SK-N-SH treated with all-trans-retinoic acid at 6 μM for 48 hours (cell line): ENCODE measurements at regions not wholly inside any gene's neighbourhood (a gene's known extent, or its start where the extent isn't known, plus 50 kb on each side); places are given as distances from the start of the nearest gene placed in this dataset.

Source experiments
- ATAC-seq: fragments of 200-7000 bp; cut with Tn5 transposase; 3 replicates; pipeline ENCODE4 v1.9.1; 2020; ENCODE audit warnings: mild to moderate bottlenecking, moderate library complexity
- CSDC2 ChIP-seq: fragments of 250-450 bp; sonication (Bioruptor Pico); IDR thresholded peaks from 2 replicates; pipeline ENCODE4 v1.5.0; 2020; ENCODE audit warnings: mild to moderate bottlenecking, moderate library complexity
- ESRRG ChIP-seq: fragments of 250-450 bp; sonication (Bioruptor Pico); IDR thresholded peaks from 2 replicates; pipeline ENCODE4 v1.6.1; 2021; ENCODE audit warnings: mild to moderate bottlenecking
- GLIS3 ChIP-seq: fragments of 250-450 bp; sonication (Bioruptor Pico); IDR thresholded peaks from 2 replicates; pipeline ENCODE4 v1.5.0; 2020; ENCODE audit warnings: mild to moderate bottlenecking, moderate library complexity
- ISL1 ChIP-seq: fragments of 250-450 bp; sonication (Bioruptor Pico); IDR thresholded peaks from 2 replicates; pipeline ENCODE4 v2.1.2; 2022; ENCODE audit warnings: mild to moderate bottlenecking, moderate library complexity
- OSR1 ChIP-seq: fragments of 250-450 bp; sonication (Bioruptor Pico); IDR thresholded peaks from 2 replicates; pipeline ENCODE4 v1.8.0; 2022; ENCODE audit warnings: moderate library complexity, mild to moderate bottlenecking, inconsistent platforms
- PATZ1 ChIP-seq: fragments of 250-450 bp; sonication (Bioruptor Pico); IDR thresholded peaks from 2 replicates; pipeline ENCODE4 v1.8.0; 2020; ENCODE audit warnings: mild to moderate bottlenecking, moderate library complexity, borderline replicate concordance
- PPARA ChIP-seq: fragments of 250-450 bp; sonication (Bioruptor Pico); IDR thresholded peaks from 2 replicates; pipeline ENCODE4 v1.5.0; 2020; ENCODE audit warnings: mild to moderate bottlenecking, borderline replicate concordance
- RARB ChIP-seq: fragments of 250-450 bp; sonication (Bioruptor Pico); IDR thresholded peaks from 2 replicates; pipeline ENCODE4 v1.8.0; 2021; ENCODE audit warnings: mild to moderate bottlenecking, moderate library complexity
- SNAI2 ChIP-seq: fragments of 250-450 bp; sonication (Bioruptor Pico); IDR thresholded peaks from 2 replicates; pipeline ENCODE4 v1.5.0; 2020; ENCODE audit warnings: mild to moderate bottlenecking, moderate library complexity
- TCF4 ChIP-seq: fragments of 250-450 bp; sonication (Bioruptor Pico); IDR thresholded peaks from 2 replicates; pipeline ENCODE4 v1.8.0; 2021; ENCODE audit warnings: mild to moderate bottlenecking, moderate library complexity, borderline replicate concordance
- TOX ChIP-seq: fragments of 250-450 bp; sonication (Bioruptor Pico); IDR thresholded peaks from 2 replicates; pipeline ENCODE4 v1.8.0; 2021; ENCODE audit warnings: mild to moderate bottlenecking, moderate library complexity, borderline replicate concordance
- ZC3H10 ChIP-seq: fragments of 250-450 bp; sonication (Bioruptor Pico); IDR thresholded peaks from 2 replicates; pipeline ENCODE4 v1.5.1; 2021; ENCODE audit warnings: mild to moderate bottlenecking, moderate library complexity
- ZFP3 ChIP-seq: fragments of 250-450 bp; sonication (Bioruptor Pico); IDR thresholded peaks from 2 replicates; pipeline ENCODE4 v1.5.0; 2020; ENCODE audit warnings: mild to moderate bottlenecking, moderate library complexity
- ZFP30 ChIP-seq: fragments of 450-650 bp; formaldehyde crosslinking; IDR thresholded peaks from 2 replicates; pipeline ENCODE4 v1.5.0; 2022; ENCODE audit warnings: mild to moderate bottlenecking, moderate library complexity
- ZNF565 ChIP-seq: fragments of 450-650 bp; formaldehyde crosslinking; conservative IDR thresholded peaks from 2 replicates; pipeline ENCODE4 v1.5.0; 2020; ENCODE audit warnings: low read depth, mild to moderate bottlenecking, moderate library complexity
- ZNF70 ChIP-seq: fragments of 450-650 bp; formaldehyde crosslinking; IDR thresholded peaks from 2 replicates; pipeline ENCODE4 v1.5.0; 2020; ENCODE audit warnings: mild to moderate bottlenecking, moderate library complexity
- ZNF8 ChIP-seq: fragments of 450-650 bp; formaldehyde crosslinking; IDR thresholded peaks from 2 replicates; pipeline ENCODE4 v1.5.0; 2020; ENCODE audit warnings: mild to moderate bottlenecking, moderate library complexity
- TF ChIP-seq, protein P1 (sequence below): fragments of 250-450 bp; sonication (Bioruptor Pico); IDR thresholded peaks from 2 replicates; pipeline ENCODE4 v1.5.0; 2020; ENCODE audit warnings: mild to moderate bottlenecking, moderate library complexity
- TF ChIP-seq, protein P2 (sequence below): fragments of 250-450 bp; sonication (Bioruptor Pico); IDR thresholded peaks from 2 replicates; pipeline ENCODE4 v1.5.1; 2021; ENCODE audit warnings: mild to moderate bottlenecking, moderate library complexity

DNA sequence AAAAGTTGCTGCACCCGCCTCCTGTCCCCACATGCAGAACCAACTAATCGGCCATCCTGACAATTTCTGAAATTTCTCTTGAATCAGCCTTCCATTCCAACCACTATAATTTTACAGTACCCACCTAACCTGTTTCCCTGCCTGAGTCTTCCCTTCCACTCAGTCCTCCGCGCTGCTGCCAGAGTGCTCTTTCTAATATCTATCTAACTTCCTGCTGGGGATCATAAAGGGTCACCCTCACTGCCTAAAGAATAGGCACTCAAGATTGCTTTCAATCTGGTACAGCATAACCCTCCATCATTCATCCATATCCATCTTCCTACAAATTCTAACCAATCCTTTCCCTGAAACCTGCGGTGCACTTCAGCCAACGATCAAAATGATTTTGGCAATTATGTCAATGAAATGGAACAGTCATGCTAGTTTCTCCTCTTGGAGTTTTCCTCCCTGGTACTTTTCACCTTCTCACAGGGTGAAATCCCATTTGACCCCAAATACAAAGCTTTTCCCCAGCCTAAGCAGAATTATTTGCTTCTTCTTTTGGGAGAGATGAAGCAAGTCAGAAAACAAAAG lies 117.5 kb upstream of the BEND6 start:
- ATAC-seq, result no peak
- no peak for TF ChIP-seq ESRRG

DNA sequence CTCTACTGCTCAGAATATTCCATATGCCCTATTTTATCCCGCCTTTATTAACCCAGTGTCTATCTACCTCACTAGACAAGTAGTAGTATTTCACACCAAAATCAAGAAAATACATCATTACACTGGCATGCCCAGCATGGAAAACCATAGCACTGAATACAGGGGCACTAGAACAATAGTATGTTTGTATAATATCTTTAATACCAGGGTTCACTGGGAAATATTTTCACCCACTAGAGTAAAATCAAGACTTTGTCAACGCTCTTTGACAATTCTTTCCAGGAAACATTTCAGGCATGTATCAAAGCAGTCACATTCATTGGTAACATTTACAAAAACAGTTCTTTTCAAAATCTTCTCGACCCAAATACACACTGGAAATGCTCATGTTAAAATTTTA lies 119.3 kb upstream of the BEND6 start:
- TF ChIP-seq OSR1 (CRISPR knock-in tag), result no peak
- ATAC-seq, result no peak

- TF ChIP-seq ZNF70 (CRISPR knock-in tag), result no peak
- no peak for TF ChIP-seq PATZ1
- TF ChIP-seq PPARA (CRISPR knock-in tag), result no peak
- TF ChIP-seq GLIS3 (CRISPR knock-in tag), result no peak
- TF ChIP-seq ZNF8 (CRISPR knock-in tag), result no peak
- TF ChIP-seq, protein P1, sequence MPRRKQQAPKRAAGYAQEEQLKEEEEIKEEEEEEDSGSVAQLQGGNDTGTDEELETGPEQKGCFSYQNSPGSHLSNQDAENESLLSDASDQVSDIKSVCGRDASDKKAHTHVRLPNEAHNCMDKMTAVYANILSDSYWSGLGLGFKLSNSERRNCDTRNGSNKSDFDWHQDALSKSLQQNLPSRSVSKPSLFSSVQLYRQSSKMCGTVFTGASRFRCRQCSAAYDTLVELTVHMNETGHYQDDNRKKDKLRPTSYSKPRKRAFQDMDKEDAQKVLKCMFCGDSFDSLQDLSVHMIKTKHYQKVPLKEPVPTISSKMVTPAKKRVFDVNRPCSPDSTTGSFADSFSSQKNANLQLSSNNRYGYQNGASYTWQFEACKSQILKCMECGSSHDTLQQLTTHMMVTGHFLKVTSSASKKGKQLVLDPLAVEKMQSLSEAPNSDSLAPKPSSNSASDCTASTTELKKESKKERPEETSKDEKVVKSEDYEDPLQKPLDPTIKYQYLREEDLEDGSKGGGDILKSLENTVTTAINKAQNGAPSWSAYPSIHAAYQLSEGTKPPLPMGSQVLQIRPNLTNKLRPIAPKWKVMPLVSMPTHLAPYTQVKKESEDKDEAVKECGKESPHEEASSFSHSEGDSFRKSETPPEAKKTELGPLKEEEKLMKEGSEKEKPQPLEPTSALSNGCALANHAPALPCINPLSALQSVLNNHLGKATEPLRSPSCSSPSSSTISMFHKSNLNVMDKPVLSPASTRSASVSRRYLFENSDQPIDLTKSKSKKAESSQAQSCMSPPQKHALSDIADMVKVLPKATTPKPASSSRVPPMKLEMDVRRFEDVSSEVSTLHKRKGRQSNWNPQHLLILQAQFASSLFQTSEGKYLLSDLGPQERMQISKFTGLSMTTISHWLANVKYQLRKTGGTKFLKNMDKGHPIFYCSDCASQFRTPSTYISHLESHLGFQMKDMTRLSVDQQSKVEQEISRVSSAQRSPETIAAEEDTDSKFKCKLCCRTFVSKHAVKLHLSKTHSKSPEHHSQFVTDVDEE (CRISPR knock-in tag), result no peak
- no peak for TF ChIP-seq SNAI2 (CRISPR knock-in tag)
- TF ChIP-seq, protein P2, sequence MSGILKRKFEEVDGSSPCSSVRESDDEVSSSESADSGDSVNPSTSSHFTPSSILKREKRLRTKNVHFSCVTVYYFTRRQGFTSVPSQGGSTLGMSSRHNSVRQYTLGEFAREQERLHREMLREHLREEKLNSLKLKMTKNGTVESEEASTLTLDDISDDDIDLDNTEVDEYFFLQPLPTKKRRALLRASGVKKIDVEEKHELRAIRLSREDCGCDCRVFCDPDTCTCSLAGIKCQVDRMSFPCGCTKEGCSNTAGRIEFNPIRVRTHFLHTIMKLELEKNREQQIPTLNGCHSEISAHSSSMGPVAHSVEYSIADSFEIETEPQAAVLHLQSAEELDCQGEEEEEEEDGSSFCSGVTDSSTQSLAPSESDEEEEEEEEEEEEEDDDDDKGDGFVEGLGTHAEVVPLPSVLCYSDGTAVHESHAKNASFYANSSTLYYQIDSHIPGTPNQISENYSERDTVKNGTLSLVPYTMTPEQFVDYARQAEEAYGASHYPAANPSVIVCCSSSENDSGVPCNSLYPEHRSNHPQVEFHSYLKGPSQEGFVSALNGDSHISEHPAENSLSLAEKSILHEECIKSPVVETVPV (CRISPR knock-in tag), result no peak
- no peak for TF ChIP-seq TOX
- no peak for TF ChIP-seq ZNF565
- no peak for TF ChIP-seq ISL1
- TF ChIP-seq ZFP3 (CRISPR knock-in tag), result no peak
- no peak for TF ChIP-seq TCF4 (CRISPR knock-in tag)
- TF ChIP-seq CSDC2 (CRISPR knock-in tag), result no peak
- TF ChIP-seq ZFP30 (CRISPR knock-in tag), result no peak
- TF ChIP-seq ESRRG, result no peak
- no peak for ATAC-seq
Observed at GRCh38 chr6:56833873-56834272, 121.0 kb upstream of the BEND6 start.

DNA sequence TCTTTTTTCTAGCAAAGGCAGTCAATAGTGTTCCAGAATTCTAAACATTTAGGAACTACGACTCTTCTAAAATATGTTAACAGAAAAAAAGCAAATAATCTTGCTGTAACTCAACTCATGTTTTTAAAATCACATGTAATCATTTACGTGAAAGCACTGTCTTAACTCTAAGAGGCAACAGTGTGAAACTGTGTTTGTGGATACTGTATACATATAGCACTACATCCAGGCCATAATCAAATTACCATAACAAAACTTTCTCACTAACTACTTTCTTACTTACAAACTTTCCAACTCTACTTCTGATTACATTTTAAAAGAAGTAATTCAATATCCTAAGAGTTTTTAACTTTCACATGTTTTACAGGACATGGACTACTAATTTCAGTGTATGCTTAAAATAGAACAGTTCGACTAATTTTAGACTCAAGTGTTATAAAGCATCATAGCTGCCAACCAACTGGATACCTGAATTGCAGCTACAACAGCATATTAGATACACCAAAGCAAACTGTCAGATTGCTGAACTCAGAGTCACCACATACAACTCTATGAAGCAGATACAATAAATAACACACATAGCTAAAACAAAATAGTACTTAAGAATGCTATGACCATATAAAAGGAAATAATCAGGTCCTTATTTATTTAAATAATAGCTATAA lies 121.6 kb upstream of the BEND6 start:
- ATAC-seq, result 0 out of 3 replicates have a peak, but pooled peaks have one; percentile 20
- TF ChIP-seq, protein P1 (CRISPR knock-in tag), result no peak
- TF ChIP-seq ZC3H10 (CRISPR knock-in tag) (no peak), TOX (no peak), PPARA (CRISPR knock-in tag) (no peak), ISL1 (no peak), GLIS3 (CRISPR knock-in tag) (no peak)
- TF ChIP-seq, all 23 proteins: peak for 0

DNA sequence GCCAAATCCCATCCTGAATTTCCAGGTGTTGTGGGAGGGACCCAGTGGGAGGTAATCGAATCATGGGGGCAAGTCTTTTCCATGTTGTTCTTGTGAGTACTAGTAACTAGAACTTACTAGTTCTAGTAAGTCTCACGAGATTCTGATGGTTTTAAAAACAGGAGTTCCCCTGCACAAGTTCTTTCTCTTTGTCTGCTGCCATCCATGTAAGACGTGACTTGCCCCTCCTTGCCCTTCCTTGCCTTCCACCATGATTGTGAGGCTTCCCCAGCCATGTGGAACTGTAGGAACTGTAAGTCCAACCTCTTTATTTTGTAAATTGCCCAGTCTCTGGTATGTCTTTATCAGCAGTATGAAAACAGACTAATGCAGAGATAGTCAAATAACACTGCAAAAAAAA lies 122.7 kb upstream of the BEND6 start:
- no peak for TF ChIP-seq OSR1 (CRISPR knock-in tag)
- no peak for TF ChIP-seq ISL1
- TF ChIP-seq ZNF70 (CRISPR knock-in tag), result no peak
- TF ChIP-seq GLIS3 (CRISPR knock-in tag), result no peak
- TF ChIP-seq ZNF565, result no peak
- TF ChIP-seq, protein P2 (CRISPR knock-in tag), result no peak
- no peak for TF ChIP-seq ZFP30 (CRISPR knock-in tag)
- TF ChIP-seq RARB, result no peak
- no peak for ATAC-seq
